OCI-LY3 (cell line): ENCODE measurements at regions not wholly inside any gene's neighbourhood (a gene's known extent, or its start where the extent isn't known, plus 50 kb on each side); places are given as distances from the start of the nearest gene placed in this dataset.
"Not testable (repeated sequence)": the region's sequence is repeated elsewhere in the genome, so short reads cannot be mapped to it uniquely, and the experiment has no call there.

Experiments used
- EZH2phosphoT487 ChIP-seq: fragments of 200-600 bp; shearing (Covaris generic); IDR thresholded peaks from 2 replicates; pipeline ENCODE4 v1.6.1; 2018; ENCODE audit warnings: antibody characterized with exemption, mixed run types, low read depth
- TF ChIP-seq, protein P1 (sequence below): fragments of 200-600, 300-600 bp; sonication (generic); IDR thresholded peaks from 2 replicates; pipeline ENCODE4 v1.5.1; 2014; ENCODE audit warnings: antibody characterized with exemption, low read length, low read depth

DNA sequence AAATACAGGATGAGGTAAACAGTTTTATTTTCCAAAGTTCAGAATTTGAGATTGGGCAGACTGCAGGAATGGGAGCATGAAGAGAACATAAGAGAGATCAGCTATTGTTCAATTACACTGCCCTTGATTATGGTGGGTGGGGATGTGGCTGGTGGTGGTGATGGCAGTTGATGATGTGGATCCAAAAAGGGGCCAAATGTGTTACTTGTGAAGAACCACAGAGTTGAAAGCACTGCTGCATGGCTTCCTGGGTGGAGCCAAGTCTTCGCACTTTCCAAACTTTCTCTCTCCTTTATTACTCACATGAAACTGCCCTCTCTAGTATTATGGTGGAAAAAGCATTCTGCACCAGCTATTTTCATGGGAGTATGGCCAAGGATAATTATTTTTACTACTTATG, 1162.0 kb downstream of the RPIA start:
- TF ChIP-seq, protein P1, sequence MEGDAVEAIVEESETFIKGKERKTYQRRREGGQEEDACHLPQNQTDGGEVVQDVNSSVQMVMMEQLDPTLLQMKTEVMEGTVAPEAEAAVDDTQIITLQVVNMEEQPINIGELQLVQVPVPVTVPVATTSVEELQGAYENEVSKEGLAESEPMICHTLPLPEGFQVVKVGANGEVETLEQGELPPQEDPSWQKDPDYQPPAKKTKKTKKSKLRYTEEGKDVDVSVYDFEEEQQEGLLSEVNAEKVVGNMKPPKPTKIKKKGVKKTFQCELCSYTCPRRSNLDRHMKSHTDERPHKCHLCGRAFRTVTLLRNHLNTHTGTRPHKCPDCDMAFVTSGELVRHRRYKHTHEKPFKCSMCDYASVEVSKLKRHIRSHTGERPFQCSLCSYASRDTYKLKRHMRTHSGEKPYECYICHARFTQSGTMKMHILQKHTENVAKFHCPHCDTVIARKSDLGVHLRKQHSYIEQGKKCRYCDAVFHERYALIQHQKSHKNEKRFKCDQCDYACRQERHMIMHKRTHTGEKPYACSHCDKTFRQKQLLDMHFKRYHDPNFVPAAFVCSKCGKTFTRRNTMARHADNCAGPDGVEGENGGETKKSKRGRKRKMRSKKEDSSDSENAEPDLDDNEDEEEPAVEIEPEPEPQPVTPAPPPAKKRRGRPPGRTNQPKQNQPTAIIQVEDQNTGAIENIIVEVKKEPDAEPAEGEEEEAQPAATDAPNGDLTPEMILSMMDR, result not testable (repeated sequence)
- TF ChIP-seq EZH2phosphoT487, result not testable (repeated sequence)
